Prostate gland (tissue), 2 donors: ENCODE measurements at regions not wholly inside any gene's neighbourhood (a gene's known extent, or its start where the extent isn't known, plus 50 kb on each side); places are given as distances from the start of the nearest gene placed in this dataset.

Experiments used
- DNase-seq: peaks from one replicate; pipeline ENCODE4 v3.0.0-alpha.2; 2019; ENCODE audit warnings: low spot score
- H3K27ac ChIP-seq, 2 donors: fragments of 200-600 bp; sonication (generic); 2 replicates each; pipeline ENCODE4 v1.5.1; 2017 to 2019
- H3K27me3 ChIP-seq: fragments of 200-600 bp; sonication (generic); replicated peaks from 2 replicates; pipeline ENCODE4 v1.5.1; 2019; ENCODE audit not compliant: insufficient read depth
- H3K36me3 ChIP-seq, 2 donors: fragments of 200-600 bp; sonication (generic); 1 replicate in 1 of 2; 2 replicates in 1 of 2; pipeline versions ENCODE4 v1.5.1 to v1.8.1; 2017 to 2019
- H3K4me1 ChIP-seq: fragments of 200-600 bp; sonication (generic); replicated peaks from 2 replicates; pipeline ENCODE4 v1.5.1; 2019
- H3K4me3 ChIP-seq, 2 donors: fragments of 200-600 bp; sonication (generic); 2 replicates each; pipeline ENCODE4 v1.5.1; 2017 to 2019
- H3K9me3 ChIP-seq: fragments of 200-600 bp; sonication (generic); 2 replicates; pipeline ENCODE4 v1.5.1; 2017
- POLR2A ChIP-seq: fragments of 450-650 bp; IDR thresholded peaks from one replicate; pipeline ENCODE4 v1.6.1; 2016; ENCODE audit warnings: antibody characterized with exemption, mild to moderate bottlenecking
- POLR2AphosphoS5 ChIP-seq: sonication (generic); formaldehyde crosslinking; IDR thresholded peaks from one replicate; pipeline ENCODE4 v1.6.1; 2017; ENCODE audit warnings: antibody characterized with exemption
- WGBS: methylation state at CpG from one replicate; pipeline ENCODE4 v1.1.5; 2018; 5-methylcytosine and 5-hydroxymethylcytosine counted together
- intact Hi-C: fragments of 100-400 bp; cut with DNase I; formaldehyde crosslinking; loops from one replicate; pipeline ENCODE4 v1.14.2; 2022
- TF ChIP-seq, protein P1 (sequence below), 4 experiments: fragments of 200-600 bp in 2 of 4; fragments of 450-650 bp in 2 of 4; sonication (generic) in 2 of 4; IDR thresholded peaks; 1 replicate in 3 of 4; 2 replicates in 1 of 4; pipeline ENCODE4 v1.5.1; 2016 to 2019; ENCODE audit warnings: antibody characterized with exemption in 4 of 4, mild to moderate bottlenecking in 2 of 4, moderate library complexity in 2 of 4

DNA sequence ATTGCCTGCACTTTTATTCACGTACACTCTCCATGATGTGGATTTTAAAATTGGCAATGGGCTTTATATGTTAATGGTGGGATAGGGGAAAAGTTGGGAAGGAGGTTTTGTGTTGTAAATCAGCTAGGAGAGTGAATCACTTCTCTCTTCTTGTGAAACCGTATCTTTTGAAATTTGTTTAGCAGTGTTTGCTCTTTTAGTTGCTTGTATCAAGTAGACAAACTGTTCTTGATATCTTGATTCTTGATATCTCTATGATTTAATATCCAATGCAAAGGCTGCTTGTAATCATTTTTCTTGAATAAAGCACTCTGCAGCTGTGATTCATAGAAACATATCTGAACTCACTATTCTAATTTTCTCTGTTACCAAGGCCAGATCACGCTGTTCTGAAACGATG, 615.1 kb downstream of the CCER1 start:
- Histone ChIP-seq H3K27me3 (no peaks in the 10 kb centered on the region), H3K4me1 (no peaks in the 10 kb centered on the region), H3K4me3 (no peak overlapping the region), H3K9me3 (no peaks in the 10 kb centered on the region), H3K36me3 (no peaks in the 10 kb centered on the region), H3K27ac (no peak overlapping the region)
- WGBS: 72% methylated on average over 4 of the region's 4 CpGs
- no peak for DNase-seq
- intact Hi-C loops: no loop called here
- TF ChIP-seq, protein P1, sequence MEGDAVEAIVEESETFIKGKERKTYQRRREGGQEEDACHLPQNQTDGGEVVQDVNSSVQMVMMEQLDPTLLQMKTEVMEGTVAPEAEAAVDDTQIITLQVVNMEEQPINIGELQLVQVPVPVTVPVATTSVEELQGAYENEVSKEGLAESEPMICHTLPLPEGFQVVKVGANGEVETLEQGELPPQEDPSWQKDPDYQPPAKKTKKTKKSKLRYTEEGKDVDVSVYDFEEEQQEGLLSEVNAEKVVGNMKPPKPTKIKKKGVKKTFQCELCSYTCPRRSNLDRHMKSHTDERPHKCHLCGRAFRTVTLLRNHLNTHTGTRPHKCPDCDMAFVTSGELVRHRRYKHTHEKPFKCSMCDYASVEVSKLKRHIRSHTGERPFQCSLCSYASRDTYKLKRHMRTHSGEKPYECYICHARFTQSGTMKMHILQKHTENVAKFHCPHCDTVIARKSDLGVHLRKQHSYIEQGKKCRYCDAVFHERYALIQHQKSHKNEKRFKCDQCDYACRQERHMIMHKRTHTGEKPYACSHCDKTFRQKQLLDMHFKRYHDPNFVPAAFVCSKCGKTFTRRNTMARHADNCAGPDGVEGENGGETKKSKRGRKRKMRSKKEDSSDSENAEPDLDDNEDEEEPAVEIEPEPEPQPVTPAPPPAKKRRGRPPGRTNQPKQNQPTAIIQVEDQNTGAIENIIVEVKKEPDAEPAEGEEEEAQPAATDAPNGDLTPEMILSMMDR (IDR thresholded peaks at IDR 0.05): no peak
- no peak for TF ChIP-seq POLR2AphosphoS5
- TF ChIP-seq POLR2A: no peak

DNA sequence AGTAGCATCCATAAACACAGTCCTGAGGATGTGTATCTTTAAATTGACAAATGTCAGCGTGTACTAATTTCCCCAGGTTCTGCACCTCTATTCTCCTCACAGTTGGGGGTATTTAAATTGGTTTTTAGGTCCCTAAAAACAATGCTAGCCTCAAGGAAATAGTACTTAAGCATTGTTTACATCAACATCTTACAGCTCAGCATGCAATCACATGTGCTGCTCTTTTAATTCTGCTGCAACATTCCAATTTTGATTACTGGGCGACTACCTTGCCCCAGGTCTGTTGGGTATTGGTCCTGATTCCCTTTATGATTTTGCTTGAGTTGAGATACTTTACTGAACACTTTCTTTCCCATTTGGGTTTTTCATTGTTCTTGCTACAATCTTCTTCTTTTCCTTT, 616.6 kb downstream of the CCER1 start:
- H3K9me3 ChIP-seq: no peaks in the 10 kb centered on the region
- no peaks in the 10 kb centered on the region for H3K27me3 ChIP-seq
- no peaks in the 10 kb centered on the region for H3K36me3 ChIP-seq
- H3K4me1 ChIP-seq: no peaks in the 10 kb centered on the region
- H3K27ac ChIP-seq: no peak overlapping the region
- H3K4me3 ChIP-seq: no peak overlapping the region
- intact Hi-C loops: no loop called here
- no peak for TF ChIP-seq POLR2A
- TF ChIP-seq, protein P1 (IDR thresholded peaks at IDR 0.05): no peak
- TF ChIP-seq POLR2AphosphoS5: no peak
- DNase-seq: no peak
- 86% methylated on average over 2 of the region's 2 CpGs for WGBS

DNA sequence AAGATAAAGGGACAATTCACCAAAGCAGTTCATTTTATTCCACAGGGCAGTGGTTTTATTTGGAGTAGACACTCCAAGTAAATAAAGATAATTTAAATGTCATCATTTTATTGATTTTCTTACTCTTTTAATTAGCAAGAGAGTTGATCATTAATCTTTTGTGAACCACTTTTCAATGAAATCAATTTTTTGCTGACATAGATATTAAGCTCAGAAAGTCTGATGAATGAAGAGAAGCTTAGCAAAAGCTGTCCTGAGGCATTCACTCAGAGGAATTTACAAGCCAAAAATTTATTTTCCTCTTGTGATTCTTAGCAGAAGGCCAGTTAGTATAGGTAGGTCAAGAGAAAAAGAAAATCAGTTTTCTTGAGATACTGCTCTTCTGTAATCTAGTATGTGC, 618.0 kb downstream of the CCER1 start:
- TF ChIP-seq POLR2AphosphoS5 (no peak), POLR2A (no peak)
- TF ChIP-seq, protein P1 (IDR thresholded peaks at IDR 0.05): no peak
- intact Hi-C loops: no loop called here

DNA sequence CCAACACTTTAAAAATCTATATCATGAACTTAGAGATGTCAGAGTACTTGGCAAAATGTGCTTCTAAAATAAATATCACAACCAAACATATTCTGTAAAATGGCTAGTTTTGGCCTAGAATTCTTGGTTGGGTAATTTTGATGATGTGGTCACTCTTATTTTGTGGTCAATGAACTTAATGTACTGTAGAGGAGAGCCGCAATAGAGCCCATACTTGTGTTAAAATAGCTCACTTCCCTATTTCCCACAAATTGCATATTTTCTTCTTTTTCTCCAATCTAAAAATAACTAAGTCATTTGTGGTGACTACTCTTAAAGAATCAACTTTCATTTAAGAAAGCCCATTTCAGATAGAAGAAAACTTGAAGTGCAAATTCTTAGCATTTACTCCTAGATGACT, 619.4 kb downstream of the CCER1 start:
- no peak for TF ChIP-seq POLR2A
- TF ChIP-seq, protein P1 (IDR thresholded peaks at IDR 0.05): no peak
- TF ChIP-seq POLR2AphosphoS5: no peak
- DNase-seq: no peak
- H3K4me3 ChIP-seq: no peak overlapping the region
- intact Hi-C loops: no loop called here
- H3K4me1 ChIP-seq: no peaks in the 10 kb centered on the region
- WGBS: 93% methylated on average over 1 of the region's 1 CpG
- H3K9me3 ChIP-seq: no peaks in the 10 kb centered on the region
- H3K27me3 ChIP-seq: no peaks in the 10 kb centered on the region
- no peak overlapping the region for H3K27ac ChIP-seq
- H3K36me3 ChIP-seq: no peaks in the 10 kb centered on the region

More for the DNA sequence above, 618.0 kb downstream of the CCER1 start:
- no peaks in the 10 kb centered on the region for H3K9me3 ChIP-seq
- H3K27ac ChIP-seq: no peak overlapping the region
- no peaks in the 10 kb centered on the region for H3K27me3 ChIP-seq
- no peaks in the 10 kb centered on the region for H3K36me3 ChIP-seq
- H3K4me3 ChIP-seq: no peak overlapping the region
- DNase-seq: no peak
- H3K4me1 ChIP-seq: no peaks in the 10 kb centered on the region

DNA sequence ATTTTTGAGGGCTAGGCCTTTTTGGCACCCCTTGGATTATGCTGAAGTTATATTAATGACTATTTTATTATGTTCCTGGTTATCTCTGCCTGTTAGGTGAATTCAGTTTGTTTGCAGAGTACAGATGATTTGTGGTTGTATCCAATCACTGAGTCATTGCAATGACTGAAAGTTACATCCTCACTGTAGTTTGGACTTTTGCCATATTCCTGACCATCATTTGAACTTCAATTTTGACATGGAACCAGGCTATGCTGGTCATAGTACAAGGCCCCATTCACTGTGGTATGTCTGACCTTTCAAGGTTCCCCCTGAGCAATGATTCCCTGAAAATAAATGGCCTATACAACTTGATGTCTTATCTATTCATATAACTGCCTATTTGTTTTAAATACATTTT, 621.0 kb downstream of the CCER1 start:
- H3K27me3 ChIP-seq: no peaks in the 10 kb centered on the region
- no peaks in the 10 kb centered on the region for H3K4me1 ChIP-seq
- no peaks in the 10 kb centered on the region for H3K9me3 ChIP-seq
- no peak for DNase-seq
- H3K4me3 ChIP-seq: no peak overlapping the region
- H3K36me3 ChIP-seq: no peaks in the 10 kb centered on the region
- no peak overlapping the region for H3K27ac ChIP-seq
- intact Hi-C loops: no loop called here
- TF ChIP-seq POLR2AphosphoS5: no peak
- TF ChIP-seq, protein P1 (IDR thresholded peaks at IDR 0.05): no peak
- TF ChIP-seq POLR2A: no peak
